ENCODE measurements at regions not wholly inside any gene's neighbourhood (a gene's known extent, or its start where the extent isn't known, plus 50 kb on each side); places are given as distances from the start of the nearest gene placed in this dataset.
A peak's percentile ranks its signal among the peaks of the same experiment; 100 is the strongest.
"Not testable (repeated sequence)": the region's sequence is repeated elsewhere in the genome, so short reads cannot be mapped to it uniquely, and the experiment has no call there.

DNA sequence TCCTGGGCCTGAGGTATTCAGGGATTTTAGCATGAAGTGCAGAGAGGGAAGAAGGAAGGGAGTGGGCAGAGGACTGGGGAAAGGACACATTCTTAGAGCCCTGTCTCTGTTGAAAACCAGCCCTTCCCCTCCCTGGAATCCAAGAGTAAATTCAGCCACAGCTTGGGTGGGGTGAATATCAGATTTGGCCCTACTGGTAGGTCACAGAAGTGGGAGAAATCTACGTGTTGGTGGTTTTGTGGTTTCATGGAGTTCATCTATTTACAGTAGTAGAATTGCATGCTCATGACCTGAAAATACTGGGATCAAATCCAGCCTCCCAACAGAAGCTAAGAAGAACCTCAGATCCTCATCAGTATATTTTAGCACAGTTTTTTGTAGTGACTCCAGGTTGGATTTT lies 404.4 kb downstream of the BMP2 start:
- no peaks in the 10 kb centered on the region for H3K36me3 ChIP-seq (ENCODE audit: insufficient read depth, low read length)
- H3K27ac Mint-ChIP-seq = no peak overlapping the region
- H3K4me1 ChIP-seq (ENCODE audit: insufficient read depth, low read length) = no peaks in the 10 kb centered on the region
- H3K36me3 Mint-ChIP-seq = no peaks in the 10 kb centered on the region
- POLR2A ChIA-PET = no interaction called here
- no peaks in the 10 kb centered on the region for H3K27me3 Mint-ChIP-seq
- no peaks in the 10 kb centered on the region for H3K27me3 ChIP-seq (ENCODE audit: insufficient read depth, low read length, poor library complexity, severe bottlenecking)
- no peaks in the 10 kb centered on the region for H3K4me1 Mint-ChIP-seq
- H3K9me3 ChIP-seq (ENCODE audit: low read length) = no peaks in the 10 kb centered on the region
- H3K4me3 Mint-ChIP-seq = no peak overlapping the region
- H3K4me3 ChIP-seq (ENCODE audit: low read length) = no peak overlapping the region
- peaks cover 0 to 16% (median 4%) of the 10 kb centered on the region in 5 donors for H3K9me3 Mint-ChIP-seq
- CTCF ChIA-PET = no interaction called here
- no peak for DNase-seq
- no peak overlapping the region for H3K27ac ChIP-seq (ENCODE audit: low read depth, low read length)

DNA sequence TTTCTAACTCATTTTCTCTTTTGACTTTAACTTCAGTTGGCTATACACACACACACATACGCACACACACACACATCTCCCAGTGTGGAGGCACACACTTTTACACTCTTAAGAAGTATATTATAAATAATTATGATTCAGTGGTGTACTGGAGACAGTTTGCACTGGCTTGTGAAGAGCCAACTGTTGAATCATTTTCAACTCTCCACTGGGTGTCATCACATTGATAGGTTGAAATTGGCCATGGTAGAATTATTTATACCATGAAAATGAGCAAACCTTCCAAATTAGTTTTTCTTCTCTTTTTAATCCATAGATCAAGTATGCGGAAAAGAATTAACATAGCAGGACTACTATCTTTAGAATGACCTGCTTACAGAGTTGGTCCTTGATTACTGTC lies 407.1 kb downstream of the BMP2 start:
- no peaks in the 10 kb centered on the region for H3K9me3 ChIP-seq (ENCODE audit: low read length)
- Mint-ChIP-seq H3K4me3 (no peak overlapping the region), H3K4me1 (no peaks in the 10 kb centered on the region), H3K9me3 (peaks cover 0 to 11% (median 6%) of the 10 kb centered on the region in 5 donors), H3K27me3 (no peaks in the 10 kb centered on the region), H3K27ac (no peak overlapping the region), H3K36me3 (no peaks in the 10 kb centered on the region)
- ChIA-PET POLR2A (no interaction called here), CTCF (no interaction called here)
- no peak overlapping the region for H3K4me3 ChIP-seq (ENCODE audit: low read length)
- no peaks in the 10 kb centered on the region for H3K36me3 ChIP-seq (ENCODE audit: insufficient read depth, low read length)
- no peak overlapping the region for H3K27ac ChIP-seq (ENCODE audit: low read depth, low read length)
- no peak for DNase-seq
- no peaks in the 10 kb centered on the region for H3K4me1 ChIP-seq (ENCODE audit: insufficient read depth, low read length)
- no peaks in the 10 kb centered on the region for H3K27me3 ChIP-seq (ENCODE audit: insufficient read depth, low read length, poor library complexity, severe bottlenecking)

DNA sequence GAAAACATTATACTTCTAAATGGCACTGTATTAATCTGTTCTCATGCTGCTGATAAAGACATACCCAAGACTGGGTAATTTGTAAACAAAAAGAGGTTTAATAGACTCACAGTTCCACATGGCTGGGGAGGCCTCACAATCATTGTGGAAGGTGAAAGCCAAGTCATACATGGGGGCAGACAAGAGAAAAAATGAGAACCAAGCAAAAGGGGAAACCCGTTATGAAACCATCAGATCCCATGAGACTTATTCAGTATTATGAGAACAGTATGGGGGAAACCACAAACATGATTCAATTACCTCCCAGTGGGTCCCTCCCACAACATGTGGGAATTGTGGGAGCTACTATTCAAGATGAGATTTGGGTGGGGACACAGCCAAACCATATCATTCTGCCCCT lies 408.3 kb downstream of the BMP2 start:
- Mint-ChIP-seq H3K27ac (peak overlapping the region in 1 of 8 donors; percentile 50), H3K9me3 (peaks cover 4 to 14% (median 6%) of the 10 kb centered on the region in 5 donors)
- DNase-seq; H3K4me3 ChIP-seq (ENCODE audit: low read length); POLR2A ChIA-PET; H3K36me3 ChIP-seq (ENCODE audit: insufficient read depth, low read length); H3K36me3 Mint-ChIP-seq; H3K27me3 Mint-ChIP-seq; H3K4me1 ChIP-seq (ENCODE audit: insufficient read depth, low read length); H3K4me3 Mint-ChIP-seq; CTCF ChIA-PET; H3K9me3 ChIP-seq (ENCODE audit: low read length); H3K27me3 ChIP-seq (ENCODE audit: insufficient read depth, low read length, poor library complexity, severe bottlenecking); H3K4me1 Mint-ChIP-seq; H3K27ac ChIP-seq (ENCODE audit: low read depth, low read length): not testable (repeated sequence)

DNA sequence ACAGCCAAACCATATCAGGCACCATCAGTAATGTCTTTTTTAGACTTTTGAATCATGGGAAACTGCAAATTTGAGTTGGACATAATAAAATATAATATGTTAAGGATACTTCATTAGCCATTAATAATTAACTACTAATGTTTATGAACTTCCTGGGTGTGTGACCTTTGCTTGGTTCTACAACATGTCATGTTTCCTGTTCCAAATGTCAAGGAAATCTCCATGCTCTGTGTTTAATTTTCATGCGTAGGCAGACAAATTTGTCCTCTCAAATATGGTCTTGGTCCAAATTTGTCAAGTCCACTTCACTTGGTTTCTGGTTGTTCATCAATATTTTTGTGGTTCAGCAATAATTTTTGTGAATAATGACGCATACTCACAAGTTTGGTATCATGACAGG lies 410.5 kb downstream of the BMP2 start:
- Histone ChIP-seq H3K27ac (ENCODE audit: low read depth, low read length) (no peak overlapping the region), H3K27me3 (ENCODE audit: insufficient read depth, low read length, poor library complexity, severe bottlenecking) (no peaks in the 10 kb centered on the region), H3K4me1 (ENCODE audit: insufficient read depth, low read length) (no peaks in the 10 kb centered on the region), H3K9me3 (ENCODE audit: low read length) (no peaks in the 10 kb centered on the region), H3K36me3 (ENCODE audit: insufficient read depth, low read length) (no peaks in the 10 kb centered on the region), H3K4me3 (ENCODE audit: low read length) (no peak overlapping the region)
- POLR2A ChIA-PET = no interaction called here
- peaks cover 6 to 19% (median 8%) of the 10 kb centered on the region in 5 donors for H3K9me3 Mint-ChIP-seq
- DNase-seq = no peak
- CTCF ChIA-PET = no interaction called here
- no peaks in the 10 kb centered on the region for H3K36me3 Mint-ChIP-seq
- H3K4me1 Mint-ChIP-seq = no peaks in the 10 kb centered on the region
- no peak overlapping the region for H3K27ac Mint-ChIP-seq
- H3K27me3 Mint-ChIP-seq = no peaks in the 10 kb centered on the region
- H3K4me3 Mint-ChIP-seq = no peak overlapping the region

DNA sequence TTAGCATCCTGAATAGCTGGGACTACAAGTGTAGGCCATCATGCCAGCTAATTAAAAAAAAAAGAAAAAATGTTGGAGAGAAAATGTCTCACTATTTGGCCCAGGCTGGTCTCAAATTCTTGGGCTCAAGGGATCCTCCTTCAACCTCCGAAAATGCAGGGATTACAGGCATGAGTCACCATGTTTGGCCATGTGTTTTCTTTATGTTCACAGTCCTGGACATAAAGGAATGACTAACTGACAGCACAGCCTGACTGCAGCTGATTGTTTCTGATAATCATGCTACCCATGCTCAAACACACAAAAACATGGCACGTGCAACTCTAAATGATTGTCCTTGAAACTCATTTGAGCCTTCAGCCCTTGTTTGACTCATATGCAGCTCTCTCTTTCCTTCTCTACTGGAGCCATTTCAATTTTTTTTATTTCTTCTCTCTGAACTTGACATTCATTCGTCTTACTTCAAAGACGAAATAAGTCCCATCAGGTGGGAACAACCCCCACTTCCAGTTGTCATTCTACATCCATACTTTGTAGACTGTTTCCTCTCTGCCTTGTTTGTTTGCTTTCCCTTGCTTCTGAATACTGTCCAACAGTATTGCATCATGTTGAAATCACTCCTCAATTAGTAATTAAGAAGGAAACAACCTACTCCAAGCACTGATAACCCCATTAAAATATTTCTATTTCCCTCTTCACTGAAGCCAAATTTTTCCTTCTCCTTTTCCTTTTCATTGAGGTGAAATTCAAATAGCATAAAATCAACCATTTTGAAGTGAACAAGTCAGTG lies 413.0 kb downstream of the BMP2 start:
- ChIA-PET CTCF (no interaction called here), POLR2A (no interaction called here)
- Histone ChIP-seq H3K27ac (ENCODE audit: low read depth, low read length) (no peak overlapping the region), H3K4me1 (ENCODE audit: insufficient read depth, low read length) (no peaks in the 10 kb centered on the region), H3K27me3 (ENCODE audit: insufficient read depth, low read length, poor library complexity, severe bottlenecking) (no peaks in the 10 kb centered on the region), H3K9me3 (ENCODE audit: low read length) (no peaks in the 10 kb centered on the region), H3K4me3 (ENCODE audit: low read length) (no peak overlapping the region), H3K36me3 (ENCODE audit: insufficient read depth, low read length) (no peaks in the 10 kb centered on the region)
- Mint-ChIP-seq H3K9me3 (peaks cover 6 to 31% (median 16%) of the 10 kb centered on the region in 5 donors), H3K4me1 (no peaks in the 10 kb centered on the region), H3K4me3 (no peak overlapping the region), H3K27ac (no peak overlapping the region), H3K36me3 (no peaks in the 10 kb centered on the region), H3K27me3 (no peaks in the 10 kb centered on the region)
- no peak for DNase-seq

DNA sequence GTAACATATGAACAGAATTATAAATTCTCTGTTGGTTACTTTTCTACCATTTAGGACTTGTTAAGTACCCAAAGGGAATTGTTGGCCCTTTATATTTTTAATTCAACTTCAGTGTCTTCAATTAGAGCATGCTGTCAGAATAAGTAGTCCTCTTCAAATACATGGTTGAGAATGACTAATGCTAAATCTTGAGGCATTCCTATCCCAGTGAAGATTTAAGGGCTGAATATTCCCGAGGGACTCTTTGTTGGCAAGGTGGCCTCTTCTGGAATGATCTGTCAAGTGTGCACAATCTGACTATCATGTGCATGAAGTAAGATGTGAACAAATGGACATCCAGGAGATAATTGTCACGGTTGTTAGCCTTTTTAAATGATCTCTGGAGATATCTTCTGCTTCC lies 421.7 kb downstream of the BMP2 start:
- POLR2A ChIA-PET = no interaction called here
- CTCF ChIA-PET = no interaction called here
- H3K4me1 Mint-ChIP-seq = no peaks in the 10 kb centered on the region
- no peak overlapping the region for H3K4me3 Mint-ChIP-seq
- Histone ChIP-seq H3K4me1 (ENCODE audit: insufficient read depth, low read length) (no peaks in the 10 kb centered on the region), H3K27ac (ENCODE audit: low read depth, low read length) (no peak overlapping the region), H3K4me3 (ENCODE audit: low read length) (no peak overlapping the region), H3K9me3 (ENCODE audit: low read length) (no peaks in the 10 kb centered on the region), H3K27me3 (ENCODE audit: insufficient read depth, low read length, poor library complexity, severe bottlenecking) (no peaks in the 10 kb centered on the region), H3K36me3 (ENCODE audit: insufficient read depth, low read length) (no peaks in the 10 kb centered on the region)
- peaks cover 5 to 28% (median 11%) of the 10 kb centered on the region in 5 donors for H3K9me3 Mint-ChIP-seq
- H3K27ac Mint-ChIP-seq = no peak overlapping the region
- no peak for DNase-seq
- H3K36me3 Mint-ChIP-seq = no peaks in the 10 kb centered on the region
- no peaks in the 10 kb centered on the region for H3K27me3 Mint-ChIP-seq

DNA sequence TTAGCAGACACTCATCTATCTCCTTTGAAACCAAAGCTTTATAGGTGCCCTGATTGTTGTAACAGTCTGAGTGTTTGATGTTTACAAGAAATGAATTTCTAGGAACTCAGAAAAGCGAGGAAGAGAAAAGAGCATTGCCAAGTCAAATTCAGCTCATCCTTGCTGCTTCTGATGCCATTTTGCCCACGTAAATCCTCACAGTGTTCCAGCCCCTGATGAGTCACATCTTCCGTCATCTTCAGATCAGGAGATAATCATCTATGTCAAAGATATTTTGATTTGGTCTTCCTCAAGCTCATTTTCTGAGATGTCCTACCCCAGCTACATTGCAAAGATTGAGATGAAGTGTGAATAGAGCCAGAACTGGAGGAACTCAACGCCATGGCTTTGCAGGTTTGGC lies 426.2 kb downstream of the BMP2 start:
- Histone ChIP-seq H3K4me3 (ENCODE audit: low read length) (no peak overlapping the region), H3K4me1 (ENCODE audit: insufficient read depth, low read length) (no peaks in the 10 kb centered on the region), H3K9me3 (ENCODE audit: low read length) (no peaks in the 10 kb centered on the region), H3K36me3 (ENCODE audit: insufficient read depth, low read length) (no peaks in the 10 kb centered on the region), H3K27ac (ENCODE audit: low read depth, low read length) (no peak overlapping the region), H3K27me3 (ENCODE audit: insufficient read depth, low read length, poor library complexity, severe bottlenecking) (no peaks in the 10 kb centered on the region)
- Mint-ChIP-seq H3K27ac (no peak overlapping the region), H3K36me3 (no peaks in the 10 kb centered on the region), H3K9me3 (peaks cover 0 to 27% (median 12%) of the 10 kb centered on the region in 5 donors), H3K4me3 (no peak overlapping the region), H3K27me3 (no peaks in the 10 kb centered on the region), H3K4me1 (no peaks in the 10 kb centered on the region)
- ChIA-PET CTCF (no interaction called here), POLR2A (no interaction called here)
- no peak for DNase-seq

DNA sequence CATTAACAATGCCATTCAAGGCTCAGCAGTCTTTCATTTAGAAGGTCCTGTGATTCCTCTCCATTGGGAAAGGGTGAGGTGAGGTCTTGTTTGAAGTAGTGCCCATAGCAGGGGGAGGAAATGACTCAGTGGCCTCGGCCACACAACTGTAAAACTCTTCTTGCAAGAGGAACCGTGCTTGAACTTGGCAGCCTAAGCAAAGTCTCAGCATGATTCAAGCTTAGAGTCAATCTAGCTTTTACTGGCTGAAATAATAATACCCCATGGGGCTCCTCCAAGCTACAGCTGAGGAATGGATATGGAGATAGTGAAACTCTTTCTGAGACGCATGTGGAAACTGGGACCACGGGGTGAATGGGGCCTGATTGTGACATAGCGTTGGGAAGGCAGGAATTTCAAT lies 428.2 kb downstream of the BMP2 start:
- Mint-ChIP-seq H3K27me3 (no peaks in the 10 kb centered on the region), H3K27ac (no peak overlapping the region), H3K4me1 (no peaks in the 10 kb centered on the region), H3K9me3 (peaks cover 0 to 27% (median 12%) of the 10 kb centered on the region in 5 donors), H3K36me3 (no peaks in the 10 kb centered on the region), H3K4me3 (no peak overlapping the region)
- no peak for DNase-seq
- H3K27ac ChIP-seq (ENCODE audit: low read depth, low read length) = no peak overlapping the region
- H3K36me3 ChIP-seq (ENCODE audit: insufficient read depth, low read length) = no peaks in the 10 kb centered on the region
- no peak overlapping the region for H3K4me3 ChIP-seq (ENCODE audit: low read length)
- H3K27me3 ChIP-seq (ENCODE audit: insufficient read depth, low read length, poor library complexity, severe bottlenecking) = no peaks in the 10 kb centered on the region
- no peaks in the 10 kb centered on the region for H3K9me3 ChIP-seq (ENCODE audit: low read length)
- CTCF ChIA-PET = no interaction called here
- POLR2A ChIA-PET = no interaction called here
- no peaks in the 10 kb centered on the region for H3K4me1 ChIP-seq (ENCODE audit: insufficient read depth, low read length)

DNA sequence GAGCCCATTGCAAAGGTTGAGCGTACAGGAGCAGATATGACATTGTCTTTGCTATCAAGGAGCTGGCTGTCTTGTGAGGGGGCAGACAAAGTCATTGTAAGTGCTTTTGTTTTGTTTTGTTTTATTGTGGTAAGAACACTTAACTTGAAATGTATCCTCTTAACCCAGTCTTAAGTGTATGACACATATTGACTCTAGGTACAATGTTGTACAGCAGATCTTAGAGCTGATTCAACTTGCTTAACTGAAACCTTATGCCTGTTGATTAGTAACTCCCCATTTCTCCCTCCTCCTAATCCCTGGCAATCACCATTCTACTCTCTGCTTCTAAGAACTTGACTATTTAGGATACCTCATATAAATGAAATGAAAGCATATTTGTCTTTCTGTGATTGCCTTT lies 429.0 kb downstream of the BMP2 start:
- ChIA-PET POLR2A (no interaction called here), CTCF (no interaction called here)
- Histone ChIP-seq H3K27me3 (ENCODE audit: insufficient read depth, low read length, poor library complexity, severe bottlenecking) (no peaks in the 10 kb centered on the region), H3K27ac (ENCODE audit: low read depth, low read length) (no peak overlapping the region), H3K36me3 (ENCODE audit: insufficient read depth, low read length) (no peaks in the 10 kb centered on the region), H3K4me3 (ENCODE audit: low read length) (no peak overlapping the region), H3K9me3 (ENCODE audit: low read length) (no peaks in the 10 kb centered on the region), H3K4me1 (ENCODE audit: insufficient read depth, low read length) (no peaks in the 10 kb centered on the region)
- H3K36me3 Mint-ChIP-seq = no peaks in the 10 kb centered on the region
- H3K4me3 Mint-ChIP-seq = no peak overlapping the region
- peaks cover 0 to 27% (median 10%) of the 10 kb centered on the region in 5 donors for H3K9me3 Mint-ChIP-seq
- H3K4me1 Mint-ChIP-seq = no peaks in the 10 kb centered on the region
- no peak for DNase-seq
- no peaks in the 10 kb centered on the region for H3K27me3 Mint-ChIP-seq
- no peak overlapping the region for H3K27ac Mint-ChIP-seq
